Muscle of leg (tissue), 3 donors: ENCODE measurements at regions not wholly inside any gene's neighbourhood (a gene's known extent, or its start where the extent isn't known, plus 50 kb on each side); places are given as distances from the start of the nearest gene placed in this dataset.

Experiments
- DNase-seq: peaks from one replicate; pipeline ENCODE4 v3.0.0; 2013
- H3K27ac ChIP-seq: one replicate; pipeline ENCODE4 v1.5.1; 2013; ENCODE audit warnings: mild to moderate bottlenecking, low read length, control low read depth
- H3K27me3 ChIP-seq: one replicate; pipeline ENCODE4 v1.6.1; 2013; ENCODE audit warnings: low read length; ENCODE audit not compliant: control insufficient read depth, insufficient read depth
- H3K36me3 ChIP-seq: one replicate; pipeline ENCODE4 v1.6.1; 2013; ENCODE audit warnings: low read length; ENCODE audit not compliant: control insufficient read depth, insufficient read depth
- H3K4me1 ChIP-seq: one replicate; pipeline ENCODE4 v1.6.1; 2013; ENCODE audit warnings: low read length; ENCODE audit not compliant: control insufficient read depth, insufficient read depth
- H3K4me3 ChIP-seq: one replicate; pipeline ENCODE4 v1.5.1; 2013; ENCODE audit warnings: low read length, control low read depth
- H3K9me3 ChIP-seq: replicated peaks from 2 replicates; pipeline ENCODE4 v1.6.1; 2013; ENCODE audit warnings: low read depth, low read length; ENCODE audit not compliant: control insufficient read depth
- WGBS: methylation state at CpG from one replicate; pipeline ENCODE4 v1.1.5; 2013; ENCODE audit warnings: missing lambda C conversion rate; ENCODE audit not compliant: insufficient coverage; 5-methylcytosine and 5-hydroxymethylcytosine counted together

DNA sequence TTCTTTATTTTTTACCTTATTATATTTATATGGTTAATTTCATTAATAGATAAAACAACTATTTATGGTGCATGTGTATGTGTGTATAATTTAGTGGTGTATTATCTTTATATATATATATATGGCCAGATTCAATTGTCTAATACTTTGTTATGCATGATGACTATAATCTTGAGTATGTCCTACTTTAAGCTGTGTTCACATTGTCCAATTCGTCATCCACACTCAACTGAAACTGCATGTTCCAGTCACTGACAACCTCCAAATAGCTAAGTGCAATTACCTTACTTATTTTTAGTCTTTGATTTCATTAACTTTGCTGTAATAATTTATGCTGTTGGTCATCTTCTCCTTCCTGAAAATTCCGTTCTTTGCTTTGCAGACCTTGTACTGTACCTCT lies 306.5 kb upstream of the TMTC1 start:
- Histone ChIP-seq H3K4me1 (no peaks in the 10 kb centered on the region), H3K27me3 (no peaks in the 10 kb centered on the region), H3K9me3 (no peaks in the 10 kb centered on the region), H3K36me3 (no peaks in the 10 kb centered on the region), H3K4me3 (no peak overlapping the region), H3K27ac (no peak overlapping the region)
- DNase-seq = no peak
- WGBS = no CpG with 5 or more reads among the region's 2 CpGs

DNA sequence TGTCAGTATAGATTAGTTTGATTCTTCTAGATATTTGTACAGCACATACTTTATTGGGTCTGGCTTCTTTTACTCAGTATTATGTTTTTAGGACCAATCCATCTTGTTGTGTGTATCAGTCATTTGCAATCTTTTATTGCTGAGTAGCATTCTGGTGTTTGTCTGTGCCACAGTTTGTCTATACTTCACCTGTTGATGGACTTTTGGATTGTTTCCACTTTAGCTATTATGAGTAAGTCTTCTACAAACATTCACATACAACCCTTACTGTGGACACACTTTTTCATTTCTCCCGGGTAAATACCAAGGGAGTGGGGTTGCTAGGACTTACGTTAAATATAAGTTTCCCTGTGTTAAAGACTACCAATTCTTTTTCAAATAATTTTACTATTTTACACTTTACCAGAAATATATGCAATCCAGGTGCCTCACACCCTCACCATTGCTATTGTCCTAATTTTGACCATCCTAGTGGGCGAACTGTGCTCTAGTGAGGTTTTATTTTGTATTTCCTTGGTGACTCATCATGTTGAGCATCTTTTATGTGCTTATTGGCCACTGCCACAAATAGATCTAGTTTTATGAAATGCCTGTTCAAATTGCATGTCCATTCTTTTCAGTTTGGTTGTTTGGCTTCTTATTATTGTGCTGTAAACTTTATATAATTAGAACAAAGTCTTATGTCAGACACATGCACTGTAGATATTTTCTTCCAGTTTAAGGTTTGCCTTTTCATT lies 304.7 kb upstream of the TMTC1 start:
- WGBS = no CpG with 5 or more reads among the region's 3 CpGs
- no peaks in the 10 kb centered on the region for H3K9me3 ChIP-seq
- no peaks in the 10 kb centered on the region for H3K4me1 ChIP-seq
- no peaks in the 10 kb centered on the region for H3K36me3 ChIP-seq
- DNase-seq = no peak
- no peaks in the 10 kb centered on the region for H3K27me3 ChIP-seq
- H3K4me3 ChIP-seq = no peak overlapping the region
- no peak overlapping the region for H3K27ac ChIP-seq

DNA sequence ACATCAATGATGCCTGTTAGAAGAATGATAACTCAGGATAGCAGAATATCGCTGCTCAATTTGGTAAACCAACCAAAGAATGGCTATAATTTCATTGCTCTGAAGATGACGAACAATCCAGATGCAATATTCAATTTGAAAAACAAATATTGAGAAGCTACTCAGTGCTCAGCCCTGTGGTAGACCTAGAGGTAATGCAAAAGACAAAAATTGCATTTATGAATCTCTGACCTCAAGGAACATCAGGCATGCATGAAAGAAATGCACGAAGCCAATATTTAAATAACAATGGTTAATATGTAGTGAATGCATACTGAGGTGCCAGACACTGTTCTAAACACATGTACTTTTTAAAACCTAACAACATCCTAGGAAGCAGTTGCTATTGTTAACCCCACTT lies 298.6 kb upstream of the TMTC1 start:
- Histone ChIP-seq H3K9me3 (no peaks in the 10 kb centered on the region), H3K27me3 (no peaks in the 10 kb centered on the region), H3K4me3 (no peak overlapping the region), H3K36me3 (no peaks in the 10 kb centered on the region), H3K4me1 (no peaks in the 10 kb centered on the region), H3K27ac (no peak overlapping the region)
- no peak for DNase-seq
- no CpG with 5 or more reads among the region's 3 CpGs for WGBS

DNA sequence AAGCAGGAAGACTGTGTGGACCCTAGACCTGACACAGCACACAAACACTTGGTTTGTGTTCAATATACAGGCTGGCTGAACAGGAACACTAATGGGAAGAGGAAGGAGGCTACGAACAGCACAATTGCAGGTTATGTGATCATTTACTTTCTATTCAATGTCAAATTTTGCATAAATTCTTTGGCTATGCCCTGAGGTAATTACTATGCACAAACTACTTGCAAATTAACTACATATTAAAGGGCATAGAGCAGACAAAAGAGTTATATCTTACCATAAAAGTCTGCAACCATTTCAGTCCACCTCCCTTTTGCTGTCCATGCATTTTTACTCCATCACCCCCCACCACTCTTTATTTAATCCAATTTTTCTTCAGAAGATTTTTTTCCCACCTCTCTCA lies 291.2 kb upstream of the TMTC1 start:
- H3K9me3 ChIP-seq = no peaks in the 10 kb centered on the region
- WGBS = no CpG with 5 or more reads among the region's 1 CpG
- DNase-seq = no peak
- H3K27me3 ChIP-seq = no peaks in the 10 kb centered on the region
- H3K4me1 ChIP-seq = no peaks in the 10 kb centered on the region
- no peak overlapping the region for H3K27ac ChIP-seq
- no peaks in the 10 kb centered on the region for H3K36me3 ChIP-seq
- H3K4me3 ChIP-seq = no peak overlapping the region

DNA sequence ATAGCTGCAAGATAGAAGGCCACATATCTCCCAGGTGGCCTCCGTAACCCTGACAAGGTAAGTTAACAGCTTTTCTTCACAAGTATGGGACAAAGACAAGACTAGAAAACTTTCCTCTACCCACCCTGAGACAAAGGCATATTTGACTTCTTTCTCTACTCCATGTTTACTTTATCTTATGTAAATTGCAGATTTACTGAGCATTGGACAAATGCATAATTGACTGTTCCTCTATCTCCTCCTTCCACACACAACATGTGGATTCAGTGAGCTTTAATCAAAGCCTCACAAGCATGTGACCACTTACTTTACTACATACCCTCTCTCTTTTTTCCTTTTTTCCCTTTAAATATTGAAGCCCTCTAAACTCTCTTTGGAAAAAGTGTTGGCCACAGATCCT lies 289.1 kb upstream of the TMTC1 start:
- Histone ChIP-seq H3K27me3 (no peaks in the 10 kb centered on the region), H3K4me3 (no peak overlapping the region), H3K9me3 (no peaks in the 10 kb centered on the region), H3K4me1 (no peaks in the 10 kb centered on the region), H3K27ac (no peak overlapping the region), H3K36me3 (no peaks in the 10 kb centered on the region)
- no peak for DNase-seq
- WGBS = no CpG with 5 or more reads among the region's 1 CpG

DNA sequence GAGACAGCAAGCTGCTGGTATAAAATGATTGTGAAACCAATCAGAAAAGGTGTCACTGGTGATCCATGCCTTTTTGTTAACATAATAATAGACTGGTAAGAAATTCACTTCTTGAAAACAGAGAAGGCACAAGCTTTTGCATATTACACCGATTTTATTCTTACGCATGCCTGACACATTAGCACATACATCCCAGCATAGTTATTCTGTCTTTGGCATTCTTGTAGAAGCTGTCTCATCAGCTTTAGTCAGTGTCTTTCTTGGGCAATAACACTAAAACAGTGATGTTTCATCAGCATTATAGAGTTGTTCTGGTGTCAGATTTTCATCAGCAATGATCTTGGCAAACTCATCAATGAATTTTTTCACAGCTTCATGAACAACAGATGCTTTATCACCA lies 283.4 kb upstream of the TMTC1 start:
- Histone ChIP-seq H3K27me3 (no peaks in the 10 kb centered on the region), H3K4me1 (no peaks in the 10 kb centered on the region), H3K9me3 (peaks cover 2% of the 10 kb centered on the region), H3K27ac (no peak overlapping the region), H3K36me3 (no peaks in the 10 kb centered on the region), H3K4me3 (no peak overlapping the region)
- WGBS = no CpG with 5 or more reads among the region's 2 CpGs
- no peak for DNase-seq

DNA sequence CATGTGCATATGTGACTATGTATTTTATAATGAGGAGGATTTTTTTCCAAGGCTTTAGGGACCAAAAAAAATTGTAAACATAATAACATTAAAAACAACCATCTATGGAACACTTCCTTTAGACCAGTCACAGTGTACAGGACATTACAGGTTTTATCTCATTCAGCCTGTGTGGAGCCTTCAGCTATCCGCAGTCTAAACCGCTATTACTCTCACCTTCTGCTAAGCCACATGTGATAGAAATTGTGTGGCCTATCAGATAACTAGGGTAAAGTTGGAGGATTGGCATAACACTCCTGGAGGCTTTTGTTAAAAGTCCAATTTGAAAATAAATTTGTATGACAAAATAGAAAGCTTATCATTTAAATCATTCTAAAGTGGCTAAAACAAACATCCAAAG lies 281.2 kb upstream of the TMTC1 start:
- H3K4me1 ChIP-seq = no peaks in the 10 kb centered on the region
- DNase-seq = no peak
- no peak overlapping the region for H3K27ac ChIP-seq
- peaks cover 2% of the 10 kb centered on the region for H3K9me3 ChIP-seq
- H3K27me3 ChIP-seq = no peaks in the 10 kb centered on the region
- no peak overlapping the region for H3K4me3 ChIP-seq
- no peaks in the 10 kb centered on the region for H3K36me3 ChIP-seq
- no CpG with 5 or more reads among the region's 2 CpGs for WGBS

DNA sequence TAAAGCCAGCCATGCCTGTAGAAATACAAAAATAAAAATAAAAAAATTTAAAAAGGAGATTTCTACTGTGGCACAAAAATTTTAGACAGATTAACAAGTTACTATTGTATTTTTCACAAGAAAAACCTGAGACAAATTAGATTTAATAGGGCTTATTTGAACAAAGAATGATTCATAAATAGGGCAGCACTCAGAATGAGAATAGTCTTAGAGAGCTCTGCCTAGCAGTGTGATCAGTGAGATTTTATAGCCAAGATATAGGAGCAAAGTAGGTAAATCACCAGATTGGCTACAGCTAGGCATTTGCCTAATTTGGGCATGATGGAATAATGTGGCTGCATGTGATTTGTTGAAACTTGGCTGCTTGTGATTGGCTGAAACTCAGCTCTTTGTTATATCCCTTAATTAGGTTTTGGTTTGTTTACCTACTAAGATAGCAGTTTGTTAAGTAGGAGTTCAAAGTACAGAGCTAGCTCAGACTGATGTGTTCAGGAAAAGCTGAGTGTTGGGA lies 279.7 kb upstream of the TMTC1 start:
- H3K9me3 ChIP-seq = peaks cover 2% of the 10 kb centered on the region
- H3K4me1 ChIP-seq = no peaks in the 10 kb centered on the region
- H3K36me3 ChIP-seq = no peaks in the 10 kb centered on the region
- H3K4me3 ChIP-seq = no peak overlapping the region
- H3K27ac ChIP-seq = no peak overlapping the region
- DNase-seq = no peak
- no peaks in the 10 kb centered on the region for H3K27me3 ChIP-seq

DNA sequence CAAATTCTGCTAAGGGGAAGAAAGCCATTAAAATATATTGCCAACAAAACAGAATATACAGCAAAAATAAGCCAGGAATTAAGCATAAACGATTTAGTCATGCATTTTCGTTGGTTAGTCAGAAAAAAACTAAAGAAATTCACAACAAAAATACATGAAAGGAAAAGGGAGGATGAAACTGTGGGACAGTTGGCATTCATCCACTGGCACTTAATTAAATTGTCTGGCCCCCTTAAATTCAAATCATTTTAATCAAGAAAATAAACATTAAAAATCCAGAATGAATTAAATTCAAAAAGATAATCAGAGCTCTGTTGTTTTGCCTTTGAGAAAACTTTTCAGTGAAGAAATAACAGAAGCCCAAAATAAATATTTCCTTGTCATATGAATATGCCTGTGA lies 264.6 kb upstream of the TMTC1 start:
- H3K9me3 ChIP-seq = no peaks in the 10 kb centered on the region
- H3K27me3 ChIP-seq = no peaks in the 10 kb centered on the region
- H3K36me3 ChIP-seq = no peaks in the 10 kb centered on the region
- H3K27ac ChIP-seq = no peak overlapping the region
- H3K4me3 ChIP-seq = no peak overlapping the region
- DNase-seq = no peak
- no CpG with 5 or more reads among the region's 2 CpGs for WGBS
- no peaks in the 10 kb centered on the region for H3K4me1 ChIP-seq

DNA sequence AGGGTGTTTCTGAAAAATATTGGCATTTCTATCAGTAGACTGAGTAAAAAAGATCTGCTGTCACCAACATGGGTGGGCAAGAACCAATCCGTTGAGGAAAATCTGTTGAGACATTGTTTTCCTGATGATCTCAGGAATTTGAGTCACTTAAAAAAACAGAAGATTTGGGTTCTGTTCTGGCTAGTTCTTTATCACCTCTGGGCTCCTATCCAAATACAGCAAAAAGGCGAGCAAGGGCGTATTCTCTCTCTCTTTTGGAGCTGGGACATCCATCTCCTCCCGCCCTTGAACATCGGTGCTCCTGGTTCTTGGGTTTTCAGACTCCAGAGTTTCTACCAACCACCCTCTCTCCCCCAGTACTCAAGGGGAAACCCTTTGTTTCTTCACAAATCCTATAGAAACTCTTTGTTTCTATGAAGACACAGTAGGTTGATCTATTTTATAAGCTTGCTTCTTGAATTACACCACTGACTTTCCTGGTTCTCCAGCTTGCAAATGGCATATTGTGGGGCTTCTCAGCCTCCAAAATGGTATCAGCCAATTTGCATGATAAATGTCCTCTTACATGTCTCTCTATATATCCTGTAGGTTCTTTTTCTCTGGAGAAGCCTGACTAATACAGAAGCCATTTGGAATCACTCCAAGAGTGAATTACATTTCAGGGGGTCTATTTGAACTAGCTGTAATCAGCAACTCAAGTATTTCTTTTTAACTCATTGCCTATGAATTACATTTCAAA lies 263.9 kb upstream of the TMTC1 start:
- no peak overlapping the region for H3K27ac ChIP-seq
- 81% methylated on average over 4 of the region's 5 CpGs for WGBS
- H3K4me1 ChIP-seq = no peaks in the 10 kb centered on the region
- no peaks in the 10 kb centered on the region for H3K9me3 ChIP-seq
- no peaks in the 10 kb centered on the region for H3K27me3 ChIP-seq
- H3K4me3 ChIP-seq = no peak overlapping the region
- no peaks in the 10 kb centered on the region for H3K36me3 ChIP-seq
- DNase-seq = peak; percentile 5
